CD4-positive, alpha-beta T cell treated with Interleukin-15 for 4 hours (primary cell): ENCODE measurements at regions not wholly inside any gene's neighbourhood (a gene's known extent, or its start where the extent isn't known, plus 50 kb on each side); places are given as distances from the start of the nearest gene placed in this dataset.

Experiments used
- DNase-seq: peaks from one replicate; pipeline ENCODE4 v3.0.0-alpha.2; 2020; ENCODE audit warnings: low spot score

DNA sequence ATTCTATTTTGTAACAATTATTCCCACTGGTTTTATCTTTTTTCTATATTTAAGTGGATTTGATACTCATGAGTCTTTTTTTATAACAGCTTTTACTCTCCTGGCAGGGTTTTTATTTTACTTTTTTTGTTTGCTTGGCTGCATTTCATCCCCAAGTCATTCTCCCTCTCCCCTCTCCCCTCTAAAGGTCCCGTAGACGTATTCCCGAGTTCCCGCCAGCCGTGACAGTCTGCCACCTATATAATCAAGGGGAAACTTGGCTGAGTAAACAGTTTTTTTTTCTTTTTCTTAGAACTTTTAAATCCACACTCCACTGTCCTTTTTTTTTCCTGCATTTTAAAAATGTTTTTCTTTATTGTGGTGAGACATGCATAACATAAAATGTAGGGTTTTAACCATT, 433.1 kb upstream of the HS6ST1 start:
- no peak for DNase-seq

- no peak for DNase-seq
Measured at GRCh38 chr2:128752691-128753263, 434.1 kb upstream of the HS6ST1 start.

- DNase-seq = no peak
Measured at GRCh38 chr2:128753321-128753720, 434.7 kb upstream of the HS6ST1 start.

DNA sequence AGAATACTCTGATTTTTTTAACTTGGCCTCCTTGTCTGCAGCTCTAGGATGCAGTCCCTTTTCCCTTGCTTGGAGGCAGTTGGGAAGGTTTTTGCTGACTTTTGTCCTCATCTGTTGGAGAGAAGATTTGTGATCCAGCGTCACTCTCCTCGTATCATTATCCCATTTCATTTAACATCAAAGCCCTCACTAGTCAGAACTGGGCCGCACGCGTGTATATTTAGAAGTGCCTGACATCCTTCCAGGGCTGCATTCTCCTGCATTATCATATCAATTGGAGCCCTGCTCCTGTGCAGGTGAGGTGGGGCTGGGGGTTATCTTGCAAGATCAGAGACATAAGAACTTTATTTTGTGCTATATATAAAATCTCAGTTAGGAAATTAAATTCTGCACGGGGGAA, 435.1 kb upstream of the HS6ST1 start:
- no peak for DNase-seq

DNA sequence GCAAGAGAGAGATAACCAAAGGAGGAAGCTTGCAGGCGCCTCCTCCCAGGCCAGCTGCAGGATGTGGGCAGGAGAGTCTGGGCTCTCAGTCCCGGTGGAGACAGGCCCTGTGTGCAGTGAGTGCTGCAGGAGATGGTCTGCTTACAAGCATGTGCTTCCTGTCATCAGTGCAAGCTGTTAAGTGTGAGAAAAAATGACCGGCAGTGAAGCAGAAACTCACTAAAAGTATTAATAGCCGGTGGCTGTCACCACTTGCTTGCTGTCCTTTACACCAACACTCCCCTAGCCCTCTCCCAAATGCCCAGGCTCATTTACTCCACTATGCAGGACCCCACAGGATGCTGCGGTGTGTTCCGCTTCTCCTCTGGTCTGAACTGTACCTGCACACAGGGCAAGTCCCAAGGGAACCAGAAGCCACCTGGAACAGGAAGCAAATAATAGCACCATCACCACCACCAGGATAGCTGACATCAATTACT, 435.6 kb upstream of the HS6ST1 start:
- DNase-seq = no peak

DNA sequence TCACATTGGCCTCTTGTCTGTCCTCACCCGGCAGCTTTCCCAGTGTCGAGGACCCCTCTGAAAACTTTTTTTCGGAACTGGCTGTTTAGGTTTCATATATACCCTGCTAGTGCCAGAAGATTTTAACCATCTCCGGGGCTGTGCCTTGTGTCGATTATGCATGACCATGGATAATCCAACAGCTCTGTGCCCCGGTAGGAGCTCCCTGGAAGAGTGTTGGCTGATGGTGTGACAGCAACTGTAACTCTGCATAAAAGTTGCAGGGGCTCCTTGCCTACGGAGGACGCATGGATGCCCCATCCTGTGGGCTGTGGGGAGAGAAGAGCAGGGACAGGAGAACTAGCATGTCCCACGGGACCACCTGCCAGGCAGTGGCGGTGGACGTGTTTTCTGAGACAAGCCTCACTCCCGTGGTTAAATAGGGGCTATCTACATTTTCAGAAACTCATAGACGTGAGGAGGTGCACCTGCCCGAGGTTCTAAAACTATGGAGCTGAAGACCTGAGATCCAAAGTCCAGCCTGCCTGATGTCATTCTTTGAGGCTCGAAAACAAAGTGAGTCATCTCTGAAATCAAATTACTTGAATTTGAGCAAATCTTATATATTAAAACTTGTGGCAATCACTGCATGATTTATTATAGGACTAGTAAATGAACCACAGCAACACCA, 437.2 kb upstream of the HS6ST1 start:
- DNase-seq = no peak

GRCh38 chr2:128756365-128756717, 437.7 kb upstream of the HS6ST1 start:
- no peak for DNase-seq

GRCh38 chr2:128765811-128766210, 447.1 kb upstream of the HS6ST1 start:
- no peak for DNase-seq

DNA sequence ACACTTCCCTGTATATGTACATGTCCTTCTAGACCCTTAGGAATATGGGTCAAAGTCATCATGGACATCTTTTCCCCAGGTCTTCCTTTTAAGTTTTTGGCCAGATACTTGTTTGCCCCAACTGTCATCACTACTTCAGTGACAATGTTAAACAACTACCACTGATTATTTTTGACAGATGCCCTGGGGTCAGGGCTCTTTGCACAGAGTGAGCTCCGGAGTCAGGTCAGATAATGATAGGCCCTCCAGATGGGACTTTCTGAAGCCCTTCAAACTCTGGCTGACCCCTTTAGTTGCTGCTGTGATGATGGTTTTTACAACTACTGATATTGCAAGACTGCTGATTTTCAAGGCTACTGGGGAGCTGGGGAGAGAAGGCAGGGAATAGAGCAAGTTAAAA, 449.4 kb upstream of the HS6ST1 start:
- no peak for DNase-seq

DNA sequence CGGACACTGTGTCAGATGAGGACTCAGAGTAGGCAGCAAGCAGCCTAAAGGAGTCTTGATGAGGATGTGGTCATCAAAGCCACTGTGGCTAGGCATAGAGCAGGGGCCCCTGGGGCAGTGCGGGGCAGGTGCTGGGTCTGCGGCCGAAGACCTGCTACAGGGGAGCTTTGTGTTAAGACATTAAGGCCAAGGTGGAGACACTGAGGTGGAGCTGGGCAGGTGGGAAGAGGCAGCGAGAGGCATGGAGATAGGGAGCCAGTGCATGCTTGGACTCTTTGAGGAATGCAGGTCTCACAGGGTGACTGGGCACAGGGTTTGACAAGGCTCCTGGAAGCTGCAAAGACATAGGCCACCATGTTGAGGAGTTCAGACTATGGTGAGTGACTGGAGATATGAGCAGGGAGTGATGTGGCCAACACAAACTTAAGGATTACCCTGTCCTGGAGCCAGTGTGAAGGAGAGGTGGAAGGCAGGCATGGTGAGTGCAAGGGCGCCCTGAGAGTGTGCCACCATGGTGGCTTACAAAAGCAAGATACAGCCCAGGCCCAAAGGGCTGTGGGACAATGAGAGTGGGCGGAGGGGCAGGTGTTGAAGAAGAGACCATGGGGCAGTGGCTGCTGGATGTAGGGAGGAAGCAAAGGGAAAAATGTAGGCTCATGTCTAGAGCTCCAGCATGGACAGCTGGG, 450.9 kb upstream of the HS6ST1 start:
- DNase-seq = no peak

GRCh38 chr2:128770143-128771085, 451.7 kb upstream of the HS6ST1 start:
- no peak for DNase-seq

DNA sequence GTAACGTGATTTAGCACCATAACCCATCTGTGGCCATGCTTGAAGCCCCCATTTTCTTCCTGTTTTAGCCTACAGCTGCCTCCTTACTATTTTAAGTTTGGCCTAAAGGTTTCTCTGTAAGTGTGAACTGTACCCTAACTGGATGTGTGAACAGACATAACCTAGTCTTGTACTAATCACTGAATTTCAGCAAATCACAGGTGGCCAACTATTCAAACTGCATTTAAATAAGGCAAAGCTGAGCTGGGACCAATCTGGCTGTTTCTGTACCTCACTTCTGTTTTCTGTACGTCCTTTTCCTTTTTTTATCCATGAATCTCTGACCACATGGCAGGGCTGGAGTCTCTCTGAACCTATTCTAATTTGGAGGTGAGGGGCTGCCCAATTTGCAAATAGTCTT, 452.7 kb upstream of the HS6ST1 start:
- no peak for DNase-seq

GRCh38 chr2:128772671-128773070, 454.0 kb upstream of the HS6ST1 start:
- DNase-seq = no peak

GRCh38 chr2:128773641-128774319, 455.1 kb upstream of the HS6ST1 start:
- no peak for DNase-seq

GRCh38 chr2:128774320-128775216, 455.9 kb upstream of the HS6ST1 start:
- DNase-seq = no peak

- no peak for DNase-seq
Measured at GRCh38 chr2:128775217-128775913, 456.7 kb upstream of the HS6ST1 start.

DNA sequence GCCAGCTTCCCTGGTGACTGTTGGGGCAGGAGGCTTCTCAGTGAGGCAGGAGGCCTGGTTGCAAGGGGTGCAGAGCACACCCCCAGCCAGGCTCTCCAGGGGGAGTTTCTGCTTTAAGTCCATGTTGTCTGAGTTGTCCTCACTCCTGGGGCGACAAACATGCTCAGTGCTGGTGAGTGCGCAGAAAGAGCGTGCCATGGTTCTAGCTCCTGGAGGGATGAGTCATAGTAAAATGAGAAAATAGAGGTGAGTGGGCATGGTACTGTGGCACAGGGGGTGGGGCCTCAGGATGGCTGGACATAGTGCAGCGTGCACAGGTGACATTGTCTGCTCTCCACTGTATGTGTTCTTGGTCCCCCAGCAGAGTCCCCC, 457.2 kb upstream of the HS6ST1 start:
- no peak for DNase-seq

- no peak for DNase-seq
Measured at GRCh38 chr2:128776461-128777195, 458.0 kb upstream of the HS6ST1 start.

DNA sequence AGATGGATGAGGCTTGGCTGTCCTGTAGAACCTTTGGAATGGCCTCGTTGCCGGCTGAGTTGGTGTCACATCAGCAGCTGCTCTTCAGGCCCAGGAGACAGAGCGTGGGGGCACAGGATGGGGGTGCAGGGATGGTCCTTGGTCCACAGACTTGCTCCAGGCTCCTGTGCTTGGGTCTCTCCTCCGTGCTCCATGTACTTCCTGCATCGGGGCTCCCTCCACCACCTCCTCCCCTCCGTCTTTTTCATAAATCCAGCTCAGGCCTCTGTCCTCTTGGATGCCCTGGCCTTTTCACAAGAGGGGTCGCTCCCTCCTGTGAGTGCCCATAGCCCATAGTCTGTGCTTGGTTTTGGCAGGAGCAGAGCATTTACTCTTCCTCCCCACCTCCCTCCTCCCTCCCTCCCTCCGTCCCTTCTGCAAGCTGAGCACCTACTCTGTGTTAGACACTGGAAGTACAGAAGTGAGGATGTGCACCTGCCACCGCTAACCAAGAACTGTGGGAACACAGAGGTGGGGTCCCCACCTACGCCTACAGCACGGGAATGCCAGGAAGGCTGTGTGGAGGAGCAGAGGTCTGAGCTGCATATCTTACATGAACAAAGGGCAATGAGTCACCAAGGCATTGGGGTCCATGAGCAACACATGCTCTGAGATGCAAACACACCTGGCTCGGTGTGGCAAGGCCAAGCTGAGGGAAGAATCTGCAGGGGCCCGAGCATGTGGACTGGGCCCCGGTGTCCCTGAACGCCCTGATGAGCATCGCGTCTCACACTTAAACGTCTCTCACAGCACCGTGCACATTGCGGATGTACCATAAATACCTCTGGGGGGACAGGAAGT, 458.7 kb upstream of the HS6ST1 start:
- no peak for DNase-seq
